ENCODE measurements at regions not wholly inside any gene's neighbourhood (a gene's known extent, or its start where the extent isn't known, plus 50 kb on each side); places are given as distances from the start of the nearest gene placed in this dataset.
A peak's percentile ranks its signal among the peaks of the same experiment; 100 is the strongest.

- Mint-ChIP-seq H3K9me3 (peaks cover 11% of the 10 kb centered on the region), H3K4me1 (no peaks in the 10 kb centered on the region), H3K27ac (no peak overlapping the region), H3K27me3 (ENCODE audit: low read depth) (peaks cover 27% of the 10 kb centered on the region), H3K4me3 (no peak overlapping the region), H3K36me3 (ENCODE audit: low read depth) (no peaks in the 10 kb centered on the region)
- TF ChIP-seq CTCF (IDR thresholded peaks at IDR 0.05; ENCODE audit: unreplicated experiment in 3 of 3) = no peak
Measured at GRCh38 chr19:29457413-29457812, 68.4 kb upstream of the VSTM2B start.

GRCh38 chr19:29467824-29468401 is 57.9 kb upstream of the VSTM2B start:
- H3K27me3 Mint-ChIP-seq (ENCODE audit: low read depth) = peaks cover 36% of the 10 kb centered on the region
- H3K9me3 Mint-ChIP-seq = peaks cover 15% of the 10 kb centered on the region
- TF ChIP-seq CTCF (IDR thresholded peaks at IDR 0.05; ENCODE audit: unreplicated experiment in 3 of 3) = peak in 2 of 3 experiments; percentile 19 to 47
- H3K36me3 Mint-ChIP-seq (ENCODE audit: low read depth) = no peaks in the 10 kb centered on the region
- H3K4me1 Mint-ChIP-seq = no peaks in the 10 kb centered on the region
- no peak overlapping the region for H3K27ac Mint-ChIP-seq
- no peak overlapping the region for H3K4me3 Mint-ChIP-seq

- TF ChIP-seq CTCF (IDR thresholded peaks at IDR 0.05; ENCODE audit: unreplicated experiment in 3 of 3) = no peak
- Mint-ChIP-seq H3K4me3 (no peak overlapping the region), H3K4me1 (no peaks in the 10 kb centered on the region), H3K9me3 (peaks cover 8% of the 10 kb centered on the region), H3K27me3 (ENCODE audit: low read depth) (peaks cover 15% of the 10 kb centered on the region), H3K36me3 (ENCODE audit: low read depth) (no peaks in the 10 kb centered on the region), H3K27ac (no peak overlapping the region)
Measured at GRCh38 chr19:29475469-29475868, 50.3 kb upstream of the VSTM2B start.

Measured in nephron (organoid).